ENCODE measurements at regions not wholly inside any gene's neighbourhood (a gene's known extent, or its start where the extent isn't known, plus 50 kb on each side); places are given as distances from the start of the nearest gene placed in this dataset.
"Not testable (repeated sequence)": the region's sequence is repeated elsewhere in the genome, so short reads cannot be mapped to it uniquely, and the experiment has no call there.

DNA sequence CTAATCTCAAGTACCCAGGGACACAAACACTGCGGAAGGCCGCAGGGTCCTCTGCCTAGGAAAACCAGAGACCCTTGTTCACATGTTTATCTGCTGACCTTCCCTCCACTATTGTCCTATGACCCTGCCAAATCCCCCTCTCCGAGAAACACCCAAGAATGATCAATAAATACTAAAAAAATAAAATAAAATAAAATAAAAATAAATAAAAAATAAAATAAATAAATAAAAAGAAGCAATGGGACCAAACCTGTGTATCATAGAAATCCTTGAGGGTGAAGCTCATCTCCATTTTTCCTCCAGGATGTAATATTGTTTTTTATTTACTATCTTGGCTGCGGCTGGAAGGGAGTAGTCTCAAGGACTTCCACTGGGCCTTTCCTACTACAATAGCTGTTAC is 82.0 kb upstream of the CMKLR1 start:
- DNase-seq, result not testable (repeated sequence)

DNA sequence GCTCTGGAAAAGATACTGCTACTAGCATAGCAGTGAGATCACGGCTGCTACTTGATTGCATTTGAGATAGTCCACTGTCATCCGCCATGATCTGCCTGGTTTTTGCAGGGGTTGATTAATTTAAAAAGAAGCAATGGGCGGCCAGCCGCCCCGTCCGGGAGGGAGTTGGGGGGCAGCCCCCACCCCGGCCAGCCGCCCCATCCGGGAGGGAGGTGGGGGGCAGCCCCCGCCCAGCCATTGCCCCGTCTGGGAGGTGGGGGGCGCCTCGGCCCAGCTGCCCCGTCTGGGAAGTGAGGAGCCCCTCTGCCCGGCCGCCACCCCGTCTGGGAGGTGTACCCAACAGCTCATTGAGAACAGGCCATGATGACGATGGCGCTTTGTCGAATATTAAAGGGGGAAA is 81.3 kb upstream of the CMKLR1 start:
- not testable (repeated sequence) for DNase-seq

DNA sequence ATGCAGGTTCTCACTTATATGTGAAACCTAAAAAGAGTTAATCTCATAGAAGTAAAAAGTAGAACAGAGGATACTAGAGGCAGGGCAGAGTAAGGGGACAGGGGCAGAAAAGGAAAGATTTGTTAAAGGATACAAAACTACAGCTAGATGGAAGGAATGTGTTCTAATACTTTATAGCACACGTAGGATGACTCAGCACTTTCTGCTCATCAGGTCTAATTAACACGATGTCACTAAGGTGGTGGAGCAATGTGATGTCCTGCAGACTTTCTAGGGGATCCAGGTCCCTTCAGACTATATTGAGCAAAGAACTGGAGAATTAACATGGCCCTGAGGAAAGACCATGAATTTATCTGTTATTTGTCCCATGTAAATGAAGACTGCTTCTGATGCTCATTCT is 80.8 kb upstream of the CMKLR1 start:
- no peak for DNase-seq

DNA sequence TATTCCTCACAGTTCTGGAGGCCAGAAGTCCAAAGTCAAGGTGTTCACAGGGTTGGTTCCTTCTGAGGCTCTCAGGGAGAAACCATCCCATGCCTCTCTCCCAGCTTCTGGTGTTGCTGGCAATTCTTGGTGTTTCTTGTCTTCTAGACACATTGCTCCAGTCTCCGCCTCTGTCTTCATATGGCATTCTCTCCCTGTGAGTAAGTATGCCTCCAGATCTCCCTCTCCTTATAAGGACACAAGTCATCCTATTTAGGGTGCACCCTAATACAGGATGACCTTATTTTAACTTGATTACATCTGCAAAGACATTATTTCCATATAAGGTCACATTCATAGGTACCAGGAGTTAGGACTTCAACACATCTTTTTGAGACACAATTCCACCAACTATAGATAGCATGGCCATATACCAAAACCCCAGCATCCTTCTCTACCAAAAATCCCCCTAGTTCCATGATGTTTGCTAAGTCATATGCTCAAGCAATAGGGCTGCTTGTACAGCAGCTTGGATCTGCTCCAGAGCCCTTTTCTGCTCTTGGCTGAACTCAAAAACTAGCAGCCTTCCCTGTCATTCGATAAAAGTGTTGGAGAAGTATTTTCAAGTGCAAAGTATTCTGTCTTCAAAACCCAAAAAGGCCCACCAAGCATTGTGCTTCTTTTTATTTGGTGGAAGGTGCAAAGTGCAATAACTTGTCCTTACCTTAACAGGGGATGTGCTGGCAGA is 79.2 kb upstream of the CMKLR1 start:
- DNase-seq, result no peak

- no peak for DNase-seq
Measured at GRCh38 chr12:108414021-108414420, 74.9 kb upstream of the CMKLR1 start.

DNA sequence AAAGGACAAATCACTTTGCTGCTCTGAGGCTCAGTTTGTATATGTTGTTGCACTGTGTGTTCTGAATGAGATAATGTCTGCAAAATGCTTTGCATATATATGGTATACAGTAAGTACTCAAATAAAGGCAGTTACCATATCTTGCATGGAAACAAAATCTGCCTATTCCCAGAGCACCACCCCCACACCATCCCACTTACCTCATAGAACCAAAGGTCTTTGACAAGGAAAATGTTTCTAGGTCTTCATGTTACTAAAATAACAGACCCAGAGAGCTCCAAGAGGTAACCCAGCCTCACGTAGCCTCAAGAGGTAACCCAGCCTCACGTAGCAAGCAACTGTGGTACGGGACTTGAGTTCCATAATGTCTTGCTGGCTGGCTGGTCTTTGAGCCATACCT is 71.6 kb upstream of the CMKLR1 start:
- no peak for DNase-seq

GRCh38 chr12:108409481-108409880 is 70.4 kb upstream of the CMKLR1 start:
- no peak for DNase-seq

GRCh38 chr12:108403952-108404351 is 64.8 kb upstream of the CMKLR1 start:
- DNase-seq, result no peak

- no peak for DNase-seq
Measured at GRCh38 chr12:108401964-108402363, 62.9 kb upstream of the CMKLR1 start.

GRCh38 chr12:108400900-108401480 is 61.9 kb upstream of the CMKLR1 start:
- no peak for DNase-seq

- no peak for DNase-seq
Measured at GRCh38 chr12:108400481-108400880, 61.4 kb upstream of the CMKLR1 start.

GRCh38 chr12:108400056-108400455 is 60.9 kb upstream of the CMKLR1 start:
- DNase-seq, result no peak

DNA sequence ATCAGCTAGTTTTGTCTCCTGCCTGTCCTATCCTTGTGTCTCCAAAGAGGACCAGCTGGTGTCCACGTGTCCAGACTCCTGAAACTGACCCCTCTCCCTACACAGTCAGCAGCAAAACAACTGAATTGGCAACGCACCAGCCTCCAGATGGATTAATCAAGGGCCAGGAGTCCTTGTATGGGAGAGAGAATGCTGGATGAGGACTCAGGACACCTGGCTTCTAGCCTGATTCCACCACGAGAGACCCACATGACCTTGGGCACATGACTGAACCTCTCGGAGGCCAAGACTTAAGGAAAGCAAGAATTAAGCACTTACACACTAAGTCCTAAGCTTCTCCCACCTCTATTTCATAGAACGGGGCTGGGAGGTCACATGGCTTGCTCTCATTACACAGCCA is 60.4 kb upstream of the CMKLR1 start:
- no peak for DNase-seq

DNA sequence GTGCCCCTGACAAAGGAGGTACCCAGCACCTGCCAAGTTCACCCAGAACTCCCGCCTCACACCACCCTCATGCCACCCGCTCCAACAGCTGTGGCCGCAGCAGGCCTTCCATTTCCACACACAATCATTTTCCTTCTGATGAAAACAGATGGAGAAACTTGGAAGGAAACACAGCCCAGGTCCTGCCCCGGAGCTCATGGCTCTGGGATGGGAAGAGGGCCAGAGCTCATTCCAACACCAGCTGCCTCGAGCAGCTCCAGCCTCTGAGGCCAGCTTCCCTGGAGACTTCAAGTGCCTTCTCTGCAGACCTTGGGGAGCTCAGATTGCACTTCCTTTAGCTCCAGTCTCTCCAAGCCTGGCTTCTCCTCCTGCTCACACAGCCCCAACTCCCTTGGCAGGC is 55.1 kb upstream of the CMKLR1 start:
- no peak for DNase-seq

- DNase-seq, result no peak
Measured at GRCh38 chr12:108392284-108392683, 53.2 kb upstream of the CMKLR1 start.

DNA sequence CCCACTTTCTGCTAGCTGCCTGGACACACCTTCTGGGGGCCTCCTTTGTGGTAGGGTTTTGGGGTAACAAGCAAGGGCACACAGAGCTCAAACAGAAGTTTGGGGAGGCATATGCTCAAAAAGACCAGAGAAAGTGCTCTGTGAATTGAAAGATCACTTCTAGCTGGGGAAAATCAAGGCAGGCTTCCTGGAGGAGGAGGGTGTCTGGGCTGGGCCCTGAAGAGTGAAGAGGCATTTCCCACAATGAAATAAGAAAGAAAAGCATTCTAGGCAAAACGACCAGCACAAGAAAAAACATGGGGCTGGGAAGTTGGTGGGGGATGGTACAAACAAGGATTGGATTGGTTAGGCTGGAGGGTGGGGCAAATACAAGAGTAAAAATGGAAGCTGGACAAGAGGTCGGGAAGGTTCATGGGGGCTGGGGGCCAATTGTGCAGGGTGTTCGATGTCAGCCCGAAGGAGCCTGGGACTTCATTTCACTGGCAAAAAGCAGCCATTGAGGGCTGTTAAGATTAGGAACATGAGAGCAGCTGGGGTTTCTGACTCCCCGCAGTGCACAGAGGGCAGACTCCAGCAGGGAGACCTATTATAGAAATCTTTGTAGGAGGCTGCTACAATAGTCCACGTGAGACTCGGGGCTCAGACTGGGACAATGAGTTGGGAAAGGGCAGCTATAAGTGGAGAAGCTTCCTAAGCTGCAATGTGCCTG is 51.5 kb upstream of the CMKLR1 start:
- no peak for DNase-seq

GRCh38 chr12:108389544-108389943 is 50.4 kb upstream of the CMKLR1 start:
- no peak for DNase-seq

Data from activated CD4-positive, alpha-beta T cell treated with anti-CD3 and anti-CD28 coated beads, Interleukin-10, Interleukin-2, amounts not matched to agents 100 ng/mL and 50 ng/mL, durations not matched to agents 16 hours and 8 hours (primary cell).